Transverse colon (tissue), 4 donors: ENCODE measurements at regions not wholly inside any gene's neighbourhood (a gene's known extent, or its start where the extent isn't known, plus 50 kb on each side); places are given as distances from the start of the nearest gene placed in this dataset.

Experiments used
- POLR2AphosphoS5 ChIP-seq, 3 donors: sonication (generic); formaldehyde crosslinking; IDR thresholded peaks; one replicate each; pipeline ENCODE4 v1.6.1; 2016; ENCODE audit warnings: antibody characterized with exemption in 3 of 3
- TF ChIP-seq, protein P1 (sequence below), 5 experiments: fragments of 200-600 bp in 3 of 5; fragments of 450-650 bp in 2 of 5; sonication (generic) in 3 of 5; IDR thresholded peaks; 1 replicate in 2 of 5; 2 replicates in 3 of 5; pipeline ENCODE4 v1.5.1; 2016 to 2017; ENCODE audit warnings: antibody characterized with exemption in 5 of 5, inconsistent platforms in 3 of 5, mild to moderate bottlenecking in 2 of 5, moderate library complexity in 1 of 5

DNA sequence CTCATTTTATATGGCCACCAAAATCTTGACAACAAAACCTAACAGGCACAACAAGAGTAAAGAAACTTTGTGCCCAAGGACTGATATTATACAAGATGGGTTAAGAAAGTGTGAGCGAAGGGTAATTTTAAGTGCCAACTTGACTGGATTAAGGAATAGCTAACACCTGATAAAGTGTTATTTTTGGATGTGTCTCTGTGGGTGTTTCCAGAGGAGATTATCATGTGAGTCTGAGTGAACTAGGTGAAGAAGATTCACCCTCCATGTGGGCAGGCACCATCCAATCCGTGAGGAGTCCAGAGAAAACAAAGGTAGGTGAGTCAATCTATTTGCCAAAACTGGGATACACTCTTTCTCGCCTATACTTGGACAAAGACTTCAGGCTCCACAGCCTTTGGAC is 461.6 kb downstream of the ETS1 start:
- TF ChIP-seq, protein P1, sequence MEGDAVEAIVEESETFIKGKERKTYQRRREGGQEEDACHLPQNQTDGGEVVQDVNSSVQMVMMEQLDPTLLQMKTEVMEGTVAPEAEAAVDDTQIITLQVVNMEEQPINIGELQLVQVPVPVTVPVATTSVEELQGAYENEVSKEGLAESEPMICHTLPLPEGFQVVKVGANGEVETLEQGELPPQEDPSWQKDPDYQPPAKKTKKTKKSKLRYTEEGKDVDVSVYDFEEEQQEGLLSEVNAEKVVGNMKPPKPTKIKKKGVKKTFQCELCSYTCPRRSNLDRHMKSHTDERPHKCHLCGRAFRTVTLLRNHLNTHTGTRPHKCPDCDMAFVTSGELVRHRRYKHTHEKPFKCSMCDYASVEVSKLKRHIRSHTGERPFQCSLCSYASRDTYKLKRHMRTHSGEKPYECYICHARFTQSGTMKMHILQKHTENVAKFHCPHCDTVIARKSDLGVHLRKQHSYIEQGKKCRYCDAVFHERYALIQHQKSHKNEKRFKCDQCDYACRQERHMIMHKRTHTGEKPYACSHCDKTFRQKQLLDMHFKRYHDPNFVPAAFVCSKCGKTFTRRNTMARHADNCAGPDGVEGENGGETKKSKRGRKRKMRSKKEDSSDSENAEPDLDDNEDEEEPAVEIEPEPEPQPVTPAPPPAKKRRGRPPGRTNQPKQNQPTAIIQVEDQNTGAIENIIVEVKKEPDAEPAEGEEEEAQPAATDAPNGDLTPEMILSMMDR (IDR thresholded peaks at IDR 0.05): no peak
- TF ChIP-seq POLR2AphosphoS5 (IDR thresholded peaks at IDR 0.05): no peak
